ENCODE measurements at regions not wholly inside any gene's neighbourhood (a gene's known extent, or its start where the extent isn't known, plus 50 kb on each side); places are given as distances from the start of the nearest gene placed in this dataset.

DNA sequence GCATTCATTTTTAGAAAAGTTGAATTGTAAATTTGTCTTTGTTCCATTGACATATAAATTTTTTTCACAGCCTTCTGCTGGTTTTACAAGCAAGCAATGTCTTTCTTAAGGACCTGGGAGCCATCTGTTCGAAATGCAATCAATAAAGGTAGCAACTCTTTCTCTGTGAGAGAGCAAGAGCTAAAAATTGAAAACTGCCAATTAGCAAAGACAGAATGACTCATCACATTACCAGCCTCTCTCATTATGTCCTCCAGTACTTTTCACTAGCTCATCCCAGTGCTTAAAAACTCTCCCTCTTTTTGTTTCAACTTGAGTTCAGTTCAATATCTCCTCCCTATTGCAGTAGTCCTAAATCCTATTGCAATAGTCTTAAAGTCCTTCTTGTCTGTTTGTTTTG, 760.7 kb upstream of the SLITRK6 start:
- TF ChIP-seq ZFP62 (CRISPR knock-in tag; IDR thresholded peaks at IDR 0.05) = no peak
- TF ChIP-seq PPARG (CRISPR knock-in tag; conservative IDR thresholded peaks at IDR 0.05) = no peak
- TF ChIP-seq, protein P1, sequence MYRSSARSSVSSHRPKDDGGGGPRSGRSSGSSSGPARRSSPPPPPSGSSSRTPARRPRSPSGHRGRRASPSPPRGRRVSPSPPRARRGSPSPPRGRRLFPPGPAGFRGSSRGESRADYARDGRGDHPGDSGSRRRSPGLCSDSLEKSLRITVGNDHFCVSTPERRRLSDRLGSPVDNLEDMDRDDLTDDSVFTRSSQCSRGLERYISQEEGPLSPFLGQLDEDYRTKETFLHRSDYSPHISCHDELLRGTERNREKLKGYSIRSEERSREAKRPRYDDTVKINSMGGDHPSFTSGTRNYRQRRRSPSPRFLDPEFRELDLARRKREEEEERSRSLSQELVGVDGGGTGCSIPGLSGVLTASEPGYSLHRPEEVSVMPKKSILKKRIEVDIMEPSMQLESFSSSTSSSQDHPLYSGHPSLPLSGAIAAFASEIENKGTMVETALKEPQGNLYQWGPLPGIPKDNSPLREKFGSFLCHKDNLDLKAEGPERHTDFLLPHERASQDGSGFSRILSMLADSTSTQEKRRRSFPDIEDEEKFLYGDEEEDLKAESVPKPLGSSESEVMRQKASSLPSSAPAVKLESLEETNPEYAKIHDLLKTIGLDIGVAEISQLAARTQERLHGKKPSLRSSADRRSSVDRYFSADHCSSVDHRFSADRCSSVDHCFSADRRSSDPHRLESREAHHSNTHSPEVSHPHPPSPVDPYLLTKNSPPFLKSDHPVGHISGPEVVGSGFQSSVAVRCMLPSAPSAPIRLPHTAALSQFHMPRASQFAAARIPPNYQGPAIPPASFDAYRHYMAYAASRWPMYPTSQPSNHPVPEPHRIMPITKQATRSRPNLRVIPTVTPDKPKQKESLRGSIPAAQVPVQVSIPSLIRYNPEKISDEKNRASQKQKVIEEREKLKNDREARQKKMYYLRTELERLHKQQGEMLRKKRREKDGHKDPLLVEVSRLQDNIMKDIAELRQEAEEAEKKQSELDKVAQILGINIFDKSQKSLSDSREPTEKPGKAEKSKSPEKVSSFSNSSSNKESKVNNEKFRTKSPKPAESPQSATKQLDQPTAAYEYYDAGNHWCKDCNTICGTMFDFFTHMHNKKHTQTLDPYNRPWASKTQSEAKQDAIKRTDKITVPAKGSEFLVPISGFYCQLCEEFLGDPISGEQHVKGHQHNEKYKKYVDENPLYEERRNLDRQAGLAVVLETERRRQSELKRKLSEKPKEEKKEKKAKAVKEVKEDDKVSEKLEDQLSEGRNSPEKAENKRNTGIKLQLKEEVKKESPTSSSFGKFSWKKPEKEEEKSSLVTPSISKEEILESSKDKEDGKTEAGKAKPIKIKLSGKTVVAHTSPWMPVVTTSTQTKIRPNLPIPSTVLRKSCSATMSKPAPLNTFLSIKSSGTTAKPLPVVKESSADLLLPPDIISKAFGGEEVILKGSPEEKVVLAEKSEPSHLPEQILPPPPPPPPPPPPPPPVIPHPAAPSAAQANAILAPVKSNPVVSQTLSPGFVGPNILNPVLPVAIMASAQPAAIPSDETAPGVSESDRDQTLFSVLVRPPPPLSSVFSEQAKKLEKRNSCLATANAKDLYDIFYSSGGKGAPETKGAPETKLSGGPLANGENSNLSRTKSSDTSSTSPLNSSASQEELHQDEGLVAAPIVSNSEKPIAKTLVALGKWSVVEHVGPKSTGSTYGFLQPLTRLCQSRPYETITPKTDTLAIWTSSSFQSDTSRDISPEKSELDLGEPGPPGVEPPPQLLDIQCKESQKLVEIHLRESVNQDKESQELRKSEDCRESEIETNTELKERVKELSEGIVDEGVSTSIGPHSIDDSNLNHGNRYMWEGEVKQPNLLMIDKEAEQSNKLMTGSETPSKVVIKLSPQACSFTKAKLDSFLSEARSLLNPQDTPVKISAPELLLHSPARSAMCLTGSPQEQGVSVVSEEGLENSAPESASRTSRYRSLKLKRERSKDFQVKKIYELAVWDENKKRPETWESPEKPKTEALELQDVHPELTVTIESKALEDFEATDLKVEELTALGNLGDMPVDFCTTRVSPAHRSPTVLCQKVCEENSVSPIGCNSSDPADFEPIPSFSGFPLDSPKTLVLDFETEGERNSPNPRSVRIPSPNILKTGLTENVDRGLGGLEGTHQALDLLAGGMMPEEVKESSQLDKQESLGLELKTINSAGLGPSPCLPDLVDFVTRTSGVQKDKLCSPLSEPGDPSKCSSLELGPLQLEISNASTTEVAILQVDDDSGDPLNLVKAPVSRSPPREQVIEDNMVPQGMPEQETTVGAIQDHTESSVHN (CRISPR knock-in tag; IDR thresholded peaks at IDR 0.05) = no peak
- TF ChIP-seq MED13 (CRISPR knock-in tag; IDR thresholded peaks at IDR 0.05) = no peak
- TF ChIP-seq ZZZ3 (CRISPR knock-in tag; IDR thresholded peaks at IDR 0.05; ENCODE audit: borderline replicate concordance) = no peak
- TF ChIP-seq SMYD3 (CRISPR knock-in tag; IDR thresholded peaks at IDR 0.05) = no peak
- TF ChIP-seq SP2 (CRISPR knock-in tag; IDR thresholded peaks at IDR 0.05) = no peak
- no peak for TF ChIP-seq MTF2 (CRISPR knock-in tag; IDR thresholded peaks at IDR 0.05; ENCODE audit: borderline replicate concordance)
- no peak for TF ChIP-seq ZC3H13 (CRISPR knock-in tag; IDR thresholded peaks at IDR 0.05)
- no peak for TF ChIP-seq SRF (IDR thresholded peaks at IDR 0.05; ENCODE audit: low read depth, low read length)

Data from HepG2 (cell line).